Testis (tissue), 2 donors: ENCODE measurements at regions not wholly inside any gene's neighbourhood (a gene's known extent, or its start where the extent isn't known, plus 50 kb on each side); places are given as distances from the start of the nearest gene placed in this dataset.

Experiments
- DNase-seq: peaks from one replicate; pipeline ENCODE4 v3.0.0-alpha.2; 2019
- H3K27ac ChIP-seq, 2 donors: fragments of 200-600 bp; sonication (generic); one replicate each; pipeline ENCODE4 v1.5.1; 2019
- H3K27me3 ChIP-seq: fragments of 200-600 bp; sonication (generic); one replicate; pipeline ENCODE4 v1.5.1; 2019
- H3K36me3 ChIP-seq: fragments of 200-600 bp; sonication (generic); one replicate; pipeline ENCODE4 v1.5.1; 2017; ENCODE audit warnings: low read depth; ENCODE audit errors: missing control alignments
- H3K4me1 ChIP-seq: fragments of 200-600 bp; sonication (generic); one replicate; pipeline ENCODE4 v1.5.1; 2019
- H3K4me3 ChIP-seq, 2 donors: fragments of 200-600 bp; sonication (generic); one replicate each; pipeline ENCODE4 v1.5.1; 2017 to 2019
- H3K9me3 ChIP-seq: fragments of 200-600 bp; sonication (generic); one replicate; pipeline ENCODE4 v1.5.1; 2017
- POLR2A ChIP-seq: fragments of 450-650 bp; IDR thresholded peaks from one replicate; pipeline ENCODE4 v1.6.1; 2017; ENCODE audit warnings: antibody characterized with exemption, mild to moderate bottlenecking, moderate library complexity
- WGBS, 2 donors: methylation state at CpG; one replicate each; pipeline ENCODE4 v1.1.5; 2018; 5-methylcytosine and 5-hydroxymethylcytosine counted together
- intact Hi-C: fragments of 100-400 bp; cut with DNase I; formaldehyde crosslinking; loops from one replicate; pipeline ENCODE4 v1.15.1; 2023; ENCODE audit warnings: low total_unique reads
- TF ChIP-seq, protein P1 (sequence below), 3 experiments: fragments of 450-650 bp in 2 of 3; fragments of 200-600 bp in 1 of 3; sonication (generic) in 1 of 3; IDR thresholded peaks; one replicate each; pipeline ENCODE4 v1.5.1; 2016 to 2019; ENCODE audit warnings: antibody characterized with exemption in 3 of 3, mild to moderate bottlenecking in 2 of 3, moderate library complexity in 1 of 3

- Histone ChIP-seq H3K9me3 (no peaks in the 10 kb centered on the region), H3K27me3 (no peaks in the 10 kb centered on the region), H3K27ac (no peak overlapping the region), H3K36me3 (no peaks in the 10 kb centered on the region), H3K4me1 (no peaks in the 10 kb centered on the region), H3K4me3 (no peak overlapping the region)
- intact Hi-C loops = no loop called here
- TF ChIP-seq, protein P1, sequence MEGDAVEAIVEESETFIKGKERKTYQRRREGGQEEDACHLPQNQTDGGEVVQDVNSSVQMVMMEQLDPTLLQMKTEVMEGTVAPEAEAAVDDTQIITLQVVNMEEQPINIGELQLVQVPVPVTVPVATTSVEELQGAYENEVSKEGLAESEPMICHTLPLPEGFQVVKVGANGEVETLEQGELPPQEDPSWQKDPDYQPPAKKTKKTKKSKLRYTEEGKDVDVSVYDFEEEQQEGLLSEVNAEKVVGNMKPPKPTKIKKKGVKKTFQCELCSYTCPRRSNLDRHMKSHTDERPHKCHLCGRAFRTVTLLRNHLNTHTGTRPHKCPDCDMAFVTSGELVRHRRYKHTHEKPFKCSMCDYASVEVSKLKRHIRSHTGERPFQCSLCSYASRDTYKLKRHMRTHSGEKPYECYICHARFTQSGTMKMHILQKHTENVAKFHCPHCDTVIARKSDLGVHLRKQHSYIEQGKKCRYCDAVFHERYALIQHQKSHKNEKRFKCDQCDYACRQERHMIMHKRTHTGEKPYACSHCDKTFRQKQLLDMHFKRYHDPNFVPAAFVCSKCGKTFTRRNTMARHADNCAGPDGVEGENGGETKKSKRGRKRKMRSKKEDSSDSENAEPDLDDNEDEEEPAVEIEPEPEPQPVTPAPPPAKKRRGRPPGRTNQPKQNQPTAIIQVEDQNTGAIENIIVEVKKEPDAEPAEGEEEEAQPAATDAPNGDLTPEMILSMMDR (IDR thresholded peaks at IDR 0.05) = no peak
- TF ChIP-seq POLR2A = no peak
- 39 to 69% methylated on average over 2 of the region's 2 CpGs for whole genome bisulfite sequencing, 2 donors
- DNase-seq = no peak
Observed at GRCh38 chr1:218693599-218693998, 348.5 kb downstream of the TGFB2 start.

- intact Hi-C loops = no loop called here
- no peaks in the 10 kb centered on the region for H3K4me1 ChIP-seq
- no peak overlapping the region for H3K4me3 ChIP-seq
- H3K9me3 ChIP-seq = no peaks in the 10 kb centered on the region
- no peaks in the 10 kb centered on the region for H3K36me3 ChIP-seq
- no peak for TF ChIP-seq POLR2A
- TF ChIP-seq, protein P1 (IDR thresholded peaks at IDR 0.05) = no peak
- WGBS, 2 donors = 55 to 88% methylated on average over 3 of the region's 3 CpGs
- no peak for DNase-seq
- no peak overlapping the region for H3K27ac ChIP-seq
- no peaks in the 10 kb centered on the region for H3K27me3 ChIP-seq
Observed at GRCh38 chr1:218694085-218694484, 348.9 kb downstream of the TGFB2 start.

DNA sequence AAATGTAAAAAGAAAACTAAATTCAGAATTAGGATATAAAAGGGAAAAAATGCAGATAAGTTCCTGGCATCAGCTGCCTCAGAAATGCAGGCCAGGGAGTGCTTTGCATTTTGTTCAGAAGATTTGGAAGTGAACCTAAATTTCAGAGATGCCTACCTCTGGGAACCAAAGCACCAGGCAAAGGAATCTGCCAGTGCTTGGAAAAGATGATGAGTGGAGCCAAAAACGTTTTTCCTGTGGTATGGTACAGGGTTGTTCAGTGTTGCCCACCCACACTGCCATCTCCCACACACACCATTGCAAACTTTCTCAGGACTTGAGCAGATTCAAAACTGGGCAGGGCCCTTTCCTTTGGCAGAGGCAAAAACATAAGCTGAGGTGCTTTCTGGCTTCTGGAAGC lies 349.5 kb downstream of the TGFB2 start:
- H3K4me1 ChIP-seq = no peaks in the 10 kb centered on the region
- H3K27me3 ChIP-seq = no peaks in the 10 kb centered on the region
- no peak overlapping the region for H3K27ac ChIP-seq
- intact Hi-C loops = no loop called here
- no peaks in the 10 kb centered on the region for H3K9me3 ChIP-seq
- TF ChIP-seq, protein P1 (IDR thresholded peaks at IDR 0.05) = no peak
- no peak for TF ChIP-seq POLR2A
- H3K4me3 ChIP-seq = no peak overlapping the region
- DNase-seq = no peak
- WGBS, 2 donors = 30 to 55% methylated on average over 1 of the region's 1 CpG
- no peaks in the 10 kb centered on the region for H3K36me3 ChIP-seq

DNA sequence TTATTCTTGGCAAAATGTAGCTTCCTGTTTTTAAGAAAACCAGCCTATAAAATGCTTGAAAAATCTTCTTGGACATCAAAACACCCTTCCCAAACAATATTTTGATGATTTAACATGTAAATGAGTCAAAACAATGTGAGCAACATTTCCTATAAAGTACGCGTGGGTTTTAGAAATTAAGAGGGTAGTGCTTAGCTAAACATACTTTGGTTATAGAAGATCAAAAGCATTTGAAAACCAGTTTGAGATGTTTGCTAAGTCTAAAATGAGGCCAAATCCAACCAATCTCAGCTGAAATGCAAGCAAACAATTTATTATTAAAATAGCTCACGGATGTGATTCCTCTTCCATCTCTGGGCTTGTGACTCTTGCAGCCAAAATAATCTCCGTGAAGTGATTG lies 350.4 kb downstream of the TGFB2 start:
- WGBS, 2 donors = 82 to 90% methylated on average over 4 of the region's 4 CpGs
- Histone ChIP-seq H3K9me3 (no peaks in the 10 kb centered on the region), H3K4me3 (no peak overlapping the region), H3K4me1 (no peaks in the 10 kb centered on the region), H3K27me3 (no peaks in the 10 kb centered on the region), H3K27ac (no peak overlapping the region), H3K36me3 (no peaks in the 10 kb centered on the region)
- intact Hi-C loops = no loop called here
- DNase-seq = no peak
- no peak for TF ChIP-seq POLR2A

- no peak for TF ChIP-seq POLR2A
- TF ChIP-seq, protein P1 (IDR thresholded peaks at IDR 0.05) = no peak
- intact Hi-C loops = no loop called here
- no peak overlapping the region for H3K4me3 ChIP-seq
- H3K27me3 ChIP-seq = no peaks in the 10 kb centered on the region
- no peaks in the 10 kb centered on the region for H3K36me3 ChIP-seq
- H3K27ac ChIP-seq = no peak overlapping the region
- H3K4me1 ChIP-seq = no peaks in the 10 kb centered on the region
- DNase-seq = no peak
- no peaks in the 10 kb centered on the region for H3K9me3 ChIP-seq
Observed at GRCh38 chr1:218698141-218698540, 353.0 kb downstream of the TGFB2 start.
